B cell (primary cell): ENCODE measurements at regions not wholly inside any gene's neighbourhood (a gene's known extent, or its start where the extent isn't known, plus 50 kb on each side); places are given as distances from the start of the nearest gene placed in this dataset.

Experiments used
- ATAC-seq: fragments of 200-7000 bp; cut with Tn5 transposase; one replicate; pipeline ENCODE4 v1.10.0; 2021; ENCODE audit warnings: low read depth, mild to moderate bottlenecking, moderate number of reproducible peaks, moderate library complexity
- CTCF ChIA-PET: fragments of 350-600 bp; sonication (Branson Sonifier 250); formaldehyde crosslinking; loops from one replicate; lab custom pipeline; 2021; ENCODE audit warnings: antibody characterized with exemption, inconsistent platforms; lab: Charles Lee
- POLR2A ChIA-PET: fragments of 350-600 bp; sonication (Branson Sonifier 250); formaldehyde crosslinking; loops from one replicate; lab custom pipeline; 2021; ENCODE audit warnings: antibody characterized with exemption; lab: Charles Lee
- DNase-seq: peaks from one replicate; pipeline ENCODE4 v3.0.0; 2013
- H2AFZ ChIP-seq: 2 replicates; pipeline ENCODE4 v1.6.1; 2012; ENCODE audit warnings: mild to moderate bottlenecking, low read depth, low read length; ENCODE audit not compliant: insufficient read depth, poor library complexity, severe bottlenecking
- H3K27ac ChIP-seq, 2 donors: 1 replicate in 1 of 2; 2 replicates in 1 of 2; pipeline ENCODE4 v1.5.1; 2012 to 2013; ENCODE audit warnings: low read length in 2 of 2, mild to moderate bottlenecking in 2 of 2, moderate library complexity in 1 of 2
- H3K27me3 ChIP-seq, 4 experiments: fragments of 200-600 bp in 1 of 4; sonication (generic) in 1 of 4; replicated peaks in 1 of 4; 1 replicate in 2 of 4; 2 replicates in 2 of 4; pipeline versions ENCODE4 v1.6.1 to v1.7.0; 2013 to 2016; ENCODE audit warnings: low read length in 3 of 4, mild to moderate bottlenecking in 2 of 4, mixed read lengths in 1 of 4, moderate library complexity in 1 of 4; ENCODE audit not compliant: insufficient read depth in 4 of 4, control insufficient read depth in 3 of 4; ENCODE audit errors: control extremely low read depth in 1 of 4
- H3K36me3 ChIP-seq, 2 experiments: replicated peaks in 1 of 2; 1 replicate in 1 of 2; 2 replicates in 1 of 2; pipeline versions ENCODE4 v1.6.1 to v1.7.1; 2013; ENCODE audit warnings: low read length in 1 of 2; ENCODE audit not compliant: insufficient read depth in 2 of 2, control insufficient read depth in 1 of 2; ENCODE audit errors: control extremely low read depth in 1 of 2, extremely low read depth in 1 of 2
- H3K4me1 ChIP-seq, 2 donors: fragments of 200-600 bp in 1 of 2; sonication (generic) in 1 of 2; 1 replicate in 1 of 2; 2 replicates in 1 of 2; pipeline versions ENCODE4 v1.5.1 to v1.6.1; 2013 to 2017; ENCODE audit warnings: low read length in 2 of 2; ENCODE audit not compliant: control insufficient read depth in 2 of 2, insufficient read depth in 2 of 2
- H3K4me2 ChIP-seq: replicated peaks from 2 replicates; pipeline ENCODE3; 2012; ENCODE audit warnings: mild to moderate bottlenecking, low read depth, low read length; ENCODE audit not compliant: poor library complexity, severe bottlenecking
- H3K4me3 ChIP-seq, 5 experiments: fragments of 200-600 bp in 1 of 5; sonication (generic) in 1 of 5; 1 replicate in 3 of 5; 2 replicates in 2 of 5; pipeline versions ENCODE4 v1.5.1 to v1.7.0; 2011 to 2016; ENCODE audit warnings: low read length in 4 of 5, mild to moderate bottlenecking in 4 of 5, low read depth in 2 of 5, control low read depth in 1 of 5, moderate library complexity in 1 of 5; ENCODE audit not compliant: insufficient read depth in 1 of 5; ENCODE audit errors: control extremely low read depth in 1 of 5, extremely low read depth in 1 of 5
- H3K79me2 ChIP-seq: fragments of 200-600 bp; sonication (generic); one replicate; pipeline ENCODE4 v1.6.0; 2016; ENCODE audit warnings: low read length; ENCODE audit not compliant: control insufficient read depth, insufficient read depth
- H3K9ac ChIP-seq: fragments of 200-600 bp; sonication (generic); 2 replicates; pipeline ENCODE4 v1.6.1; 2017; ENCODE audit warnings: mild to moderate bottlenecking, low read length, moderate library complexity
- H3K9me3 ChIP-seq, 3 donors: one replicate each; pipeline versions ENCODE4 v1.6.1 to v1.7.1; 2013; ENCODE audit warnings: low read length in 2 of 3; ENCODE audit not compliant: control insufficient read depth in 2 of 3, insufficient read depth in 1 of 3; ENCODE audit errors: control extremely low read depth in 1 of 3
- H4K20me1 ChIP-seq: 2 replicates; pipeline ENCODE4 v1.6.0; 2012; ENCODE audit warnings: mild to moderate bottlenecking, low read length; ENCODE audit not compliant: insufficient read depth, control insufficient read depth, poor library complexity, severe bottlenecking
- H3K27ac Mint-ChIP-seq: one replicate; pipeline ENCODE4 v1.8.0; 2021; ENCODE audit warnings: mixed read lengths
- H3K27me3 Mint-ChIP-seq: one replicate; pipeline ENCODE4 v1.8.0; 2021; ENCODE audit warnings: mixed read lengths
- H3K4me1 Mint-ChIP-seq: one replicate; pipeline ENCODE4 v1.8.0; 2021; ENCODE audit warnings: mixed read lengths
- H3K4me3 Mint-ChIP-seq: one replicate; pipeline ENCODE4 v1.8.0; 2021; ENCODE audit warnings: mixed read lengths
- H3K9me3 Mint-ChIP-seq: one replicate; pipeline ENCODE4 v1.8.0; 2022; ENCODE audit warnings: mixed read lengths; ENCODE audit not compliant: insufficient read depth
- EZH2 ChIP-seq: IDR thresholded peaks from 2 replicates; pipeline ENCODE4 v1.6.1; 2012; ENCODE audit warnings: borderline replicate concordance, low read depth, mild to moderate bottlenecking, moderate library complexity, low read length; ENCODE audit not compliant: insufficient read depth, poor library complexity, severe bottlenecking
- WGBS: methylation state at CpG from one replicate; pipeline ENCODE4 v1.1.5; 2013; ENCODE audit warnings: missing lambda C conversion rate; ENCODE audit not compliant: insufficient coverage; 5-methylcytosine and 5-hydroxymethylcytosine counted together
- intact Hi-C: fragments of 100-400 bp; cut with micrococcal nuclease; formaldehyde crosslinking; loops from one replicate; pipeline ENCODE4 v1.10.0; 2022
- TF ChIP-seq, protein P1 (sequence below): fragments of 200-600 bp; IDR thresholded peaks from one replicate; pipeline ENCODE4 v1.8.0; 2022; ENCODE audit warnings: antibody characterized with exemption, mild to moderate bottlenecking

DNA sequence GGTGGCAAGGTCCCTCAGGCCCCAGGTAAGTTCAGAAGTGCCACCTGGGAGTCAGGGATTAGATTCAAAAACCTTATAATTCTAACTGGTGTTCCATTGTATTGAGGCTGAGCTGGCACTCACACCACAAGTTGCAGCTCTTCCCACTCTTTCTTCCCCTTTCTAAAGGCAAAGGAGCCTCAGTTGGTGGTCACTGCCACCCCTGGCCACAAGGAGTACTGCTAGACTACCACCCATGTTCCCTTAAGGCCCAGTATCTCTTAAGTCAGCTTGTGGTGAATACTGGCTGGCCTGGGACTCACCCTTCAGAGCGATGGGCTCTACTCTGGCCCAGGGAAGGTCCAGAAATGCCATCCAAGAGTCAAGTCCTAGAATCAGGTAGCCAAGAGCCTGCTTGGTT, 421.1 kb upstream of the KHDRBS2 start:
- H3K4me1 Mint-ChIP-seq = no peaks in the 10 kb centered on the region
- ATAC-seq (no peak), DNase-seq (no peak)
- H3K27me3 Mint-ChIP-seq = no peaks in the 10 kb centered on the region
- CTCF ChIA-PET = no interaction called here
- intact Hi-C loops = no loop called here
- TF ChIP-seq, protein P1, sequence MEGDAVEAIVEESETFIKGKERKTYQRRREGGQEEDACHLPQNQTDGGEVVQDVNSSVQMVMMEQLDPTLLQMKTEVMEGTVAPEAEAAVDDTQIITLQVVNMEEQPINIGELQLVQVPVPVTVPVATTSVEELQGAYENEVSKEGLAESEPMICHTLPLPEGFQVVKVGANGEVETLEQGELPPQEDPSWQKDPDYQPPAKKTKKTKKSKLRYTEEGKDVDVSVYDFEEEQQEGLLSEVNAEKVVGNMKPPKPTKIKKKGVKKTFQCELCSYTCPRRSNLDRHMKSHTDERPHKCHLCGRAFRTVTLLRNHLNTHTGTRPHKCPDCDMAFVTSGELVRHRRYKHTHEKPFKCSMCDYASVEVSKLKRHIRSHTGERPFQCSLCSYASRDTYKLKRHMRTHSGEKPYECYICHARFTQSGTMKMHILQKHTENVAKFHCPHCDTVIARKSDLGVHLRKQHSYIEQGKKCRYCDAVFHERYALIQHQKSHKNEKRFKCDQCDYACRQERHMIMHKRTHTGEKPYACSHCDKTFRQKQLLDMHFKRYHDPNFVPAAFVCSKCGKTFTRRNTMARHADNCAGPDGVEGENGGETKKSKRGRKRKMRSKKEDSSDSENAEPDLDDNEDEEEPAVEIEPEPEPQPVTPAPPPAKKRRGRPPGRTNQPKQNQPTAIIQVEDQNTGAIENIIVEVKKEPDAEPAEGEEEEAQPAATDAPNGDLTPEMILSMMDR = no peak
- TF ChIP-seq EZH2 = no peak
- no peak overlapping the region for H3K4me3 Mint-ChIP-seq
- no peaks in the 10 kb centered on the region for H3K9me3 Mint-ChIP-seq
- 100% methylated on average over 1 of the region's 1 CpG for WGBS
- Histone ChIP-seq H3K9me3 (peaks cover 0 to 11% (median 0%) of the 10 kb centered on the region in 3 donors), H3K4me3 (no peak overlapping the region), H3K36me3 (no peaks in the 10 kb centered on the region), H2AFZ (no peak overlapping the region), H3K9ac (no peak overlapping the region), H3K79me2 (no peaks in the 10 kb centered on the region), H3K4me1 (no peaks in the 10 kb centered on the region), H3K27me3 (no peaks in the 10 kb centered on the region), H3K4me2 (no peak overlapping the region), H3K27ac (no peak overlapping the region), H4K20me1 (no peaks in the 10 kb centered on the region)
- no peak overlapping the region for H3K27ac Mint-ChIP-seq
- POLR2A ChIA-PET = no interaction called here

DNA sequence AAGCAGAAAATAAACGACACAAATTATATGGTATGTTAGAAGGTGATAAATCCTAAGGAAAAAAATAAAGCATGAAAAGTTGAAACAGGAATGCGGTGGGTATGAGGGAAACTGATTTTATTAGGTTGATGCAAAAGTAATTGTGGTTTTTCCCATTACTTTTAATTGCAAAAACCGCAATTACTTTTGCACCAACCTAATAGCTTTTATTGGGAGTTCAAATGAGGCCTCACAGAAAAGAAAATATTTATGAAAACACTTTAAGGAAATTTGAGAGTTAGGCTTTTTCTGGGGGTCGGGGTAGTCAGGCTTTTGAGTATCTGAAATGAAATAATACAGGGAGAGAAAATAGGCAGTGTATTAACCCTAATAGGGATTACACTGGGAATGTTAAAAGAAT, 397.0 kb upstream of the KHDRBS2 start:
- H4K20me1 ChIP-seq = no peaks in the 10 kb centered on the region
- CTCF ChIA-PET = no interaction called here
- no peak overlapping the region for H3K4me3 Mint-ChIP-seq

More for the DNA sequence above, 397.0 kb upstream of the KHDRBS2 start:
- Histone ChIP-seq H3K4me3 (no peak overlapping the region), H3K4me1 (no peaks in the 10 kb centered on the region), H2AFZ (no peak overlapping the region), H3K4me2 (no peak overlapping the region), H3K27me3 (no peaks in the 10 kb centered on the region), H3K79me2 (no peaks in the 10 kb centered on the region), H3K9ac (no peak overlapping the region), H3K27ac (no peak overlapping the region), H3K9me3 (peaks cover 0 to 7% (median 5%) of the 10 kb centered on the region in 3 donors), H3K36me3 (no peaks in the 10 kb centered on the region)
- ATAC-seq (no peak), DNase-seq (no peak)
- Mint-ChIP-seq H3K4me1 (no peaks in the 10 kb centered on the region), H3K9me3 (peaks cover 2% of the 10 kb centered on the region), H3K27ac (no peak overlapping the region), H3K27me3 (no peaks in the 10 kb centered on the region)
- intact Hi-C loops = no loop called here
- POLR2A ChIA-PET = no interaction called here
- 40% methylated on average over 1 of the region's 4 CpGs for WGBS
- TF ChIP-seq, protein P1 = no peak
